ENCODE measurements at regions not wholly inside any gene's neighbourhood (a gene's known extent, or its start where the extent isn't known, plus 50 kb on each side); places are given as distances from the start of the nearest gene placed in this dataset.

- TF ChIP-seq, protein P1, sequence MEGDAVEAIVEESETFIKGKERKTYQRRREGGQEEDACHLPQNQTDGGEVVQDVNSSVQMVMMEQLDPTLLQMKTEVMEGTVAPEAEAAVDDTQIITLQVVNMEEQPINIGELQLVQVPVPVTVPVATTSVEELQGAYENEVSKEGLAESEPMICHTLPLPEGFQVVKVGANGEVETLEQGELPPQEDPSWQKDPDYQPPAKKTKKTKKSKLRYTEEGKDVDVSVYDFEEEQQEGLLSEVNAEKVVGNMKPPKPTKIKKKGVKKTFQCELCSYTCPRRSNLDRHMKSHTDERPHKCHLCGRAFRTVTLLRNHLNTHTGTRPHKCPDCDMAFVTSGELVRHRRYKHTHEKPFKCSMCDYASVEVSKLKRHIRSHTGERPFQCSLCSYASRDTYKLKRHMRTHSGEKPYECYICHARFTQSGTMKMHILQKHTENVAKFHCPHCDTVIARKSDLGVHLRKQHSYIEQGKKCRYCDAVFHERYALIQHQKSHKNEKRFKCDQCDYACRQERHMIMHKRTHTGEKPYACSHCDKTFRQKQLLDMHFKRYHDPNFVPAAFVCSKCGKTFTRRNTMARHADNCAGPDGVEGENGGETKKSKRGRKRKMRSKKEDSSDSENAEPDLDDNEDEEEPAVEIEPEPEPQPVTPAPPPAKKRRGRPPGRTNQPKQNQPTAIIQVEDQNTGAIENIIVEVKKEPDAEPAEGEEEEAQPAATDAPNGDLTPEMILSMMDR (IDR thresholded peaks at IDR 0.05; ENCODE audit: extremely low read depth in 1 of 2, insufficient read depth in 1 of 2, low read depth in 1 of 2, low read length in 2 of 2), result no peak
- TF ChIP-seq EZH2 (IDR thresholded peaks at IDR 0.05; ENCODE audit: borderline replicate concordance, low read depth, low read length, severe bottlenecking) (no peak), POLR2A (IDR thresholded peaks at IDR 0.05; ENCODE audit: low read depth, low read length) (no peak), GATA2 (IDR thresholded peaks at IDR 0.05; ENCODE audit: insufficient read depth, insufficient read length, low read depth, low read length) (no peak), JUN (IDR thresholded peaks at IDR 0.05; ENCODE audit: borderline replicate concordance, insufficient read depth, insufficient read length, low read depth) (no peak), MAX (IDR thresholded peaks at IDR 0.05; ENCODE audit: insufficient read depth, insufficient read length) (no peak)
Observed at GRCh38 chr4:96036781-96037180, 196.9 kb downstream of the PDHA2 start.
